ENCODE measurements at regions not wholly inside any gene's neighbourhood (a gene's known extent, or its start where the extent isn't known, plus 50 kb on each side); places are given as distances from the start of the nearest gene placed in this dataset.

GRCh38 chr6:126667071-126667470 lies 327.2 kb downstream of the CENPW start:
- TF ChIP-seq CTCF (IDR thresholded peaks at IDR 0.05 in 2 of 3, conservative IDR thresholded peaks at IDR 0.05 in 1 of 3; ENCODE audit: borderline replicate concordance in 1 of 3, insufficient read depth in 1 of 3, low read depth in 2 of 3, low read length in 2 of 3) (no peak), TCF7L2 (IDR thresholded peaks at IDR 0.05; ENCODE audit: borderline replicate concordance, extremely low read depth, insufficient read depth, insufficient read length) (no peak), RAD21 (IDR thresholded peaks at IDR 0.05; ENCODE audit: low read depth) (no peak), POLR2A (IDR thresholded peaks at IDR 0.05; ENCODE audit: borderline replicate concordance, extremely low read depth, insufficient read depth, insufficient read length) (no peak), REST (IDR thresholded peaks at IDR 0.05; ENCODE audit: low read depth) (no peak), YY1 (IDR thresholded peaks at IDR 0.05; ENCODE audit: extremely low read depth, insufficient replicate concordance, low read depth, low read length) (no peak), JUND (IDR thresholded peaks at IDR 0.05) (no peak), POLR2AphosphoS5 (IDR thresholded peaks at IDR 0.05; ENCODE audit: low read depth, low read length) (no peak), SRF (IDR thresholded peaks at IDR 0.05; ENCODE audit: low read depth) (no peak), SP1 (IDR thresholded peaks at IDR 0.05; ENCODE audit: low read depth) (no peak), EZH2phosphoT487 (IDR thresholded peaks at IDR 0.05; ENCODE audit: borderline replicate concordance) (no peak), ZNF274 (IDR thresholded peaks at IDR 0.05; ENCODE audit: low read depth, low read length) (no peak)
